ENCODE measurements at regions not wholly inside any gene's neighbourhood (a gene's known extent, or its start where the extent isn't known, plus 50 kb on each side); places are given as distances from the start of the nearest gene placed in this dataset.

GRCh38 chr11:28571371-28571770, 463.2 kb downstream of the METTL15 start:
- no peak for TF ChIP-seq CTCF (IDR thresholded peaks at IDR 0.05; ENCODE audit: insufficient read depth, low read length, poor library complexity, severe bottlenecking)
- TF ChIP-seq EZH2phosphoT487 (conservative IDR thresholded peaks at IDR 0.05; ENCODE audit: low read length): no peak

All from SU-DHL-6 (cell line).